GM13976 (cell line): ENCODE measurements at regions not wholly inside any gene's neighbourhood (a gene's known extent, or its start where the extent isn't known, plus 50 kb on each side); places are given as distances from the start of the nearest gene placed in this dataset.

Source experiments
- DNase-seq: peaks from one replicate; pipeline ENCODE4 v3.0.0; 2012; ENCODE audit warnings: low spot score
- in situ Hi-C: fragments of 300-500 bp; cut with MboI; formaldehyde crosslinking; loops from one replicate; pipeline ENCODE4 v1.12.0; 2022; ENCODE audit warnings: low sequenced_read_pairs, mixed read lengths, inconsistent platforms; ENCODE audit not compliant: unreplicated experiment
- TF ChIP-seq, protein P1 (sequence below): IDR thresholded peaks from 2 replicates; pipeline ENCODE4 v1.5.1; 2012; ENCODE audit warnings: borderline replicate concordance, mild to moderate bottlenecking; ENCODE audit not compliant: insufficient read depth; ENCODE audit errors: extremely low read depth, missing control alignments, control extremely low read depth

DNA sequence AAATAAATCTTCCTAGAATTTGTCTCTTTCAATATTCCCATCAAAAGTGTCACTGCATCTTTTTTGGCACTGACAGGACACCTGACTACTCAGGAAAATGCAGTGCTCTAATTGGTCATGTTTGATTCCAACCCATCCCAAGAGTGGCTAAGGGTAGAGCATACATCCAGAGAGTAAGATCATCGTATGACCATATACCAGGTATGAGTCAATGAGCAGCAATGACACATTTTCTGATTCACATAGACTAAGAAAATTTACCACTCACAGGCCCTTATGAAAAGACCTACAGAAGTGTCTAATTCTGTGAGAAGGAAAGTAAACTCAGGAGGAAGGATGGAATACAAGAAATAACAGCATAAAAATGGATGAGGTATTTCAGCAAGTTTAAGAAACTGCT lies 434.2 kb downstream of the ZIC1 start:
- TF ChIP-seq, protein P1, sequence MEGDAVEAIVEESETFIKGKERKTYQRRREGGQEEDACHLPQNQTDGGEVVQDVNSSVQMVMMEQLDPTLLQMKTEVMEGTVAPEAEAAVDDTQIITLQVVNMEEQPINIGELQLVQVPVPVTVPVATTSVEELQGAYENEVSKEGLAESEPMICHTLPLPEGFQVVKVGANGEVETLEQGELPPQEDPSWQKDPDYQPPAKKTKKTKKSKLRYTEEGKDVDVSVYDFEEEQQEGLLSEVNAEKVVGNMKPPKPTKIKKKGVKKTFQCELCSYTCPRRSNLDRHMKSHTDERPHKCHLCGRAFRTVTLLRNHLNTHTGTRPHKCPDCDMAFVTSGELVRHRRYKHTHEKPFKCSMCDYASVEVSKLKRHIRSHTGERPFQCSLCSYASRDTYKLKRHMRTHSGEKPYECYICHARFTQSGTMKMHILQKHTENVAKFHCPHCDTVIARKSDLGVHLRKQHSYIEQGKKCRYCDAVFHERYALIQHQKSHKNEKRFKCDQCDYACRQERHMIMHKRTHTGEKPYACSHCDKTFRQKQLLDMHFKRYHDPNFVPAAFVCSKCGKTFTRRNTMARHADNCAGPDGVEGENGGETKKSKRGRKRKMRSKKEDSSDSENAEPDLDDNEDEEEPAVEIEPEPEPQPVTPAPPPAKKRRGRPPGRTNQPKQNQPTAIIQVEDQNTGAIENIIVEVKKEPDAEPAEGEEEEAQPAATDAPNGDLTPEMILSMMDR: no peak
- DNase-seq: no peak
- in situ Hi-C loops: no loop called here

- TF ChIP-seq, protein P1: no peak
- in situ Hi-C loops: no loop called here
- DNase-seq: no peak
These were observed 437.1 kb downstream of the ZIC1 start for GRCh38 chr3:147846293-147846692.

DNA sequence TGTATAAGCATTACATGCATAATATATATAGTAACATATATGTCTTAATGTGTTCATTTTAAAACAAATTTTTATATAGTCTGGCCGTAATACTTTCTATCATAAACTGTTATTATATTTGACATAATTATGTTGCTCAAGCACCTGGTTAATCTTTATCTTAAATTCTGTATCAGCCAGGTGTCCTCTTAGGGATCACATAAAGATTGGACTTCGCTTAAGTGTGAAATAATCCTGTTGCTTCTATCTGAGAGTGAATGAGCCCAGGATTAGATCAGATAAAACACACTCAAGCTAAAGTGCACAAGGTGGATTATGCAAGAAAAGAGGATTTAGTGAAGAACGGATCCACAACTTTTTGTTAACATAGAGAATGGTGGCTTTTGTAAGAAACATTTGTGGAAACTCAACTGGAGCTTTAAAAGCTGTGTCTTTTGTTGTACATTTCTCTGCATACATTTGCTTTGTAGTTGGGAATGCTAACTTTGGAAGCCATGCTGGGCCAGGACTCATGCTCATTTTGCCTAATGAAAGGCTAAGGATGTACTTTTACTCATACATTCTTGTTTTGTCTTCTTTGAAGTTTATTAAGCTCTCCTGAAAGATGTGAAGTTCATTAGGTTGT lies 437.8 kb downstream of the ZIC1 start:
- in situ Hi-C loops: no loop called here
- DNase-seq: no peak
- TF ChIP-seq, protein P1: no peak

DNA sequence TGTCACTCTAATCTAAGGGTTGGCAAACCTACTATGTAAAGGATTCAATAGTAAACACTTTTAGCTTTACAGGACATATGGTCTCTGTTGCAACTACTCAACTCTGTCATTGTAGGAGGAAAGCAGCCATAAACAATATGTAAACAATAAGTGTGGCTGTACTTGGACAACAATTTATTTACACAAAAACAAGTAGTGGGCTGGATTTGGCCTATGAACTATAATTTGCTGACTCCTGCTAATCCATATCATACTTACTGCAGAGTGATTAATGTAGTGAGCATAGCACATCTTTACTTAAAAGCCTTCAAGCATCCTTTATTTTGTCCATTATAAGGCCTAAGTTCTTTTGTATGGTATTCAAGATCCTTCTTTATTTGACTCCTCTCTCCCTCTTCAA lies 441.9 kb downstream of the ZIC1 start:
- in situ Hi-C loops: no loop called here
- TF ChIP-seq, protein P1: no peak
- DNase-seq: no peak

- in situ Hi-C loops: no loop called here
- DNase-seq: no peak
- TF ChIP-seq, protein P1: no peak
These were observed 445.4 kb downstream of the ZIC1 start for GRCh38 chr3:147854542-147854941.

DNA sequence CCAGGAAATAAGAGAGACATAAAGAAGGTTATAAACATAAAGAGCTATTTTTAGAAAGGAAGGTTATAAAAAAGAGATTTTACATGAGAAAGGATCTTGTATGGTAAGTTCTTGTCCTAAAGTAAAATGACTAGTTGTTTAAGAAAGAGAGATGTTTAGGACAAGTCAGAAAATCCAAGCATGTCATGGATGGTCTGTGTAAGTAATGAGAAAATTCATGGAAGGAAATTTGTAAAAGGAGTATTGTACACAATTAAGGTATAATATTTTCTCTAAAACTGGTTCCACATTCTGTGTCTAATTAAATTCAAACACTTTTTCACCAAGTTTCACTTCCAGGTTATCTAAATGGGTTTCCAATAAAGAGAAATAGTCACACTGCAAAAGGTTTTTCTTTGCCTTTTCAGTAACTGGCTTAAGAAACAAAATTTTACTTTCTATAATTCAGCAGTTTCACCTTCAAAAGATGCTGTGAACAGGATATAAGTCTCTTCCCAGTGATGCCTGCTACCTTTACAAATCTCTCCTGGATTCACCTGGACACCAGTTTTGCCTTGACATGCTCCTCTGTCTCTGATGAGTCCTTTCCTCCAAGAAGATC lies 455.7 kb downstream of the ZIC1 start:
- TF ChIP-seq, protein P1: no peak
- in situ Hi-C loops: no loop called here
- no peak for DNase-seq

- TF ChIP-seq, protein P1: no peak
These were observed 457.4 kb downstream of the ZIC1 start for GRCh38 chr3:147866561-147866960.

More at GRCh38 chr3:147866561-147866960, 457.4 kb downstream of the ZIC1 start:
- no peak for DNase-seq
- in situ Hi-C loops: no loop called here
